ENCODE measurements at regions not wholly inside any gene's neighbourhood (a gene's known extent, or its start where the extent isn't known, plus 50 kb on each side); places are given as distances from the start of the nearest gene placed in this dataset.

DNA sequence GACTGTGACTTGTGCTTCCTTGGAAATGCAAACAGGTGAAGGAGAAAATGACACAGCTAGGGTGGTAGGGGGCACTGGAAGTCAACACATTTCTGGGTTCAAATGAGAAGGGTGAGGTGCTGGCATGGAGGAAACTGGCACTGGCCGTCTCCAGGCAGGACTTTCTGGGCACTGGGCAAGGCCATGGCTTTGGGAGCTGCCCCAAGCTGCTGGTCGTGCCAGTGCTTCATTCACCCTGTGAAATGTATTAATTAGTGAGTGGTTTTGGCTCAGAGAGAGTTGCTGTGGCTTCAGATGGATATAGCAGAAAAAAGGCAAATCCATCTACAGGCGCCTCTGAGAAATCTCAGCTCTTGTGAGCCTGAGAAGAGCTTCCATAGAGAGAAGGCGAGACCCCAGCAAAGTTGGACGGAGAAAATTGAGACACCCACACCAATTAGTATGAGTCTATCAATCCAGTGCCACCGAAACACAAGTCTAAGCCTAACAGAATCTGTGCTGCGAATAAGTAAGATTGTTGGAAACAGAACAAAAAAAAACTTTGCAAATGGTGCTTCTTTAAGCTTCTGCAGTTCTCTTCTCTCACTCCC, 202.1 kb upstream of the TNP1 start:
- TF ChIP-seq, protein P1, sequence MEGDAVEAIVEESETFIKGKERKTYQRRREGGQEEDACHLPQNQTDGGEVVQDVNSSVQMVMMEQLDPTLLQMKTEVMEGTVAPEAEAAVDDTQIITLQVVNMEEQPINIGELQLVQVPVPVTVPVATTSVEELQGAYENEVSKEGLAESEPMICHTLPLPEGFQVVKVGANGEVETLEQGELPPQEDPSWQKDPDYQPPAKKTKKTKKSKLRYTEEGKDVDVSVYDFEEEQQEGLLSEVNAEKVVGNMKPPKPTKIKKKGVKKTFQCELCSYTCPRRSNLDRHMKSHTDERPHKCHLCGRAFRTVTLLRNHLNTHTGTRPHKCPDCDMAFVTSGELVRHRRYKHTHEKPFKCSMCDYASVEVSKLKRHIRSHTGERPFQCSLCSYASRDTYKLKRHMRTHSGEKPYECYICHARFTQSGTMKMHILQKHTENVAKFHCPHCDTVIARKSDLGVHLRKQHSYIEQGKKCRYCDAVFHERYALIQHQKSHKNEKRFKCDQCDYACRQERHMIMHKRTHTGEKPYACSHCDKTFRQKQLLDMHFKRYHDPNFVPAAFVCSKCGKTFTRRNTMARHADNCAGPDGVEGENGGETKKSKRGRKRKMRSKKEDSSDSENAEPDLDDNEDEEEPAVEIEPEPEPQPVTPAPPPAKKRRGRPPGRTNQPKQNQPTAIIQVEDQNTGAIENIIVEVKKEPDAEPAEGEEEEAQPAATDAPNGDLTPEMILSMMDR (conservative IDR thresholded peaks at IDR 0.05; ENCODE audit: low read depth, low read length), result no peak
- TF ChIP-seq EZH2 (IDR thresholded peaks at IDR 0.05; ENCODE audit: borderline replicate concordance, low read depth, low read length, poor library complexity, severe bottlenecking), result no peak
